Neuronal stem cell (in vitro differentiated cells): ENCODE measurements at regions not wholly inside any gene's neighbourhood (a gene's known extent, or its start where the extent isn't known, plus 50 kb on each side); places are given as distances from the start of the nearest gene placed in this dataset.
A peak's percentile ranks its signal among the peaks of the same experiment; 100 is the strongest.

ENCODE experiments used
- DNase-seq: peaks from one replicate; pipeline ENCODE4 v3.0.0-alpha.2; 2013; ENCODE audit warnings: low spot score
- H2AFZ ChIP-seq: one replicate; pipeline ENCODE4 v1.6.1; 2013; ENCODE audit warnings: mild to moderate bottlenecking, low read length, inconsistent platforms
- H2AK5ac ChIP-seq: 2 replicates; pipeline ENCODE4 v1.6.1; 2013; ENCODE audit warnings: low read depth, mild to moderate bottlenecking, inconsistent platforms, low read length, moderate library complexity, mixed read lengths
- H2BK120ac ChIP-seq: 2 replicates; pipeline ENCODE4 v1.6.1; 2013; ENCODE audit warnings: low read depth, mild to moderate bottlenecking, inconsistent platforms, low read length, moderate library complexity, mixed read lengths
- H2BK12ac ChIP-seq: one replicate; pipeline ENCODE4 v1.6.1; 2013; ENCODE audit warnings: low read length, inconsistent platforms
- H2BK15ac ChIP-seq: 2 replicates; pipeline ENCODE4 v1.6.1; 2013; ENCODE audit warnings: mild to moderate bottlenecking, low read length, inconsistent platforms, mixed read lengths
- H2BK5ac ChIP-seq: one replicate; pipeline ENCODE4 v1.6.1; 2013; ENCODE audit warnings: inconsistent platforms, mild to moderate bottlenecking, low read length, moderate library complexity
- H3K14ac ChIP-seq: one replicate; pipeline ENCODE4 v1.6.1; 2013; ENCODE audit warnings: low read length, inconsistent platforms
- H3K18ac ChIP-seq: 2 replicates; pipeline ENCODE4 v1.6.1; 2013; ENCODE audit warnings: low read length, inconsistent platforms
- H3K23ac ChIP-seq: 2 replicates; pipeline ENCODE4 v1.6.1; 2013; ENCODE audit warnings: low read depth, mild to moderate bottlenecking, mixed read lengths, low read length, inconsistent platforms; ENCODE audit not compliant: poor library complexity
- H3K27ac ChIP-seq: replicated peaks from 3 replicates; pipeline ENCODE4 v1.5.1; 2013; ENCODE audit warnings: low read length, inconsistent platforms
- H3K27me3 ChIP-seq, 3 experiments: 2 replicates each; pipeline ENCODE4 v1.6.1; 2013; ENCODE audit warnings: low read length in 3 of 3, mild to moderate bottlenecking in 2 of 3, inconsistent platforms in 1 of 3, low read depth in 1 of 3, mixed read lengths in 1 of 3, moderate library complexity in 1 of 3; ENCODE audit not compliant: control insufficient read depth in 3 of 3, insufficient read depth in 3 of 3
- H3K36me3 ChIP-seq, 2 donors: replicated peaks in 1 of 2; 2 replicates each; pipeline ENCODE4 v1.6.1; 2013; ENCODE audit warnings: low read length in 2 of 2; ENCODE audit not compliant: control insufficient read depth in 2 of 2, insufficient read depth in 2 of 2
- H3K4ac ChIP-seq: 2 replicates; pipeline ENCODE4 v1.6.1; 2013; ENCODE audit warnings: inconsistent platforms, mild to moderate bottlenecking, low read length, moderate library complexity
- H3K4me1 ChIP-seq, 2 donors: 1 replicate in 1 of 2; 2 replicates in 1 of 2; pipeline ENCODE4 v1.6.1; 2013; ENCODE audit warnings: low read length in 2 of 2, low read depth in 1 of 2; ENCODE audit not compliant: control insufficient read depth in 2 of 2, insufficient read depth in 1 of 2
- H3K4me2 ChIP-seq: one replicate; pipeline ENCODE4 v1.6.1; 2013; ENCODE audit warnings: mild to moderate bottlenecking, low read length, inconsistent platforms; ENCODE audit not compliant: insufficient read depth, poor library complexity, severe bottlenecking
- H3K4me3 ChIP-seq, 2 donors: 2 replicates each; pipeline ENCODE4 v1.5.1; 2013; ENCODE audit warnings: low read length in 2 of 2, mild to moderate bottlenecking in 2 of 2, inconsistent platforms in 1 of 2, moderate library complexity in 1 of 2
- H3K79me1 ChIP-seq: one replicate; pipeline ENCODE4 v1.6.1; 2013; ENCODE audit warnings: low read depth, mild to moderate bottlenecking, inconsistent platforms, low read length, moderate library complexity
- H3K9ac ChIP-seq: one replicate; pipeline ENCODE4 v1.6.1; 2013; ENCODE audit warnings: mild to moderate bottlenecking, low read depth, low read length, inconsistent platforms; ENCODE audit not compliant: poor library complexity
- H3K9me3 ChIP-seq, 2 donors: replicated peaks in 1 of 2; 2 replicates each; pipeline versions ENCODE3 to v1.6.1; 2013; ENCODE audit warnings: low read length in 2 of 2, mild to moderate bottlenecking in 2 of 2, inconsistent platforms in 1 of 2, low read depth in 1 of 2, mixed read lengths in 1 of 2, moderate library complexity in 1 of 2; ENCODE audit not compliant: control insufficient read depth in 2 of 2, insufficient read depth in 1 of 2
- H4K8ac ChIP-seq: one replicate; pipeline ENCODE4 v1.6.1; 2013; ENCODE audit warnings: low read depth, mild to moderate bottlenecking, inconsistent platforms, low read length, moderate library complexity
- H4K91ac ChIP-seq: one replicate; pipeline ENCODE4 v1.6.1; 2013; ENCODE audit warnings: low read length, low read depth, mild to moderate bottlenecking, inconsistent platforms; ENCODE audit not compliant: poor library complexity
- WGBS, 2 donors: extraction: QIAGEN DNeasy Blood & Tissue Kit; methylation state at CpG; one replicate each; pipeline ENCODE4 v1.1.7; 2013; ENCODE audit warnings: missing lambda C conversion rate in 2 of 2, mixed read lengths in 1 of 2; ENCODE audit not compliant: insufficient read length in 2 of 2, insufficient replicate concordance in 1 of 2; ENCODE audit errors: extremely low coverage in 2 of 2; 5-methylcytosine and 5-hydroxymethylcytosine counted together

GRCh38 chr7:130937016-130937415 lies 203.0 kb upstream of the KLF14 start:
- Histone ChIP-seq H4K8ac (no peak overlapping the region), H3K9me3 (no peaks in the 10 kb centered on the region), H3K18ac (no peak overlapping the region), H3K14ac (no peak overlapping the region), H4K91ac (no peak overlapping the region), H3K4me3 (no peak overlapping the region), H2AFZ (no peak overlapping the region), H3K4ac (no peak overlapping the region), H3K27ac (no peak overlapping the region), H3K4me1 (peaks cover 10 to 30% of the 10 kb centered on the region in 2 donors), H2AK5ac (no peak overlapping the region), H3K79me1 (no peaks in the 10 kb centered on the region), H2BK12ac (no peak overlapping the region), H2BK5ac (no peak overlapping the region), H3K9ac (no peak overlapping the region), H2BK120ac (no peak overlapping the region), H3K4me2 (no peak overlapping the region), H2BK15ac (no peak overlapping the region), H3K36me3 (no peaks in the 10 kb centered on the region), H3K27me3 (no peaks in the 10 kb centered on the region), H3K23ac (no peak overlapping the region)
- DNase-seq, result no peak
- no CpG with 5 or more reads among the region's 2 CpGs for WGBS, 2 donors

GRCh38 chr7:130937830-130938229 lies 203.8 kb upstream of the KLF14 start:
- Histone ChIP-seq H3K23ac (no peak overlapping the region), H3K27ac (no peak overlapping the region), H3K27me3 (no peaks in the 10 kb centered on the region), H3K4me3 (no peak overlapping the region), H2BK5ac (no peak overlapping the region), H4K91ac (no peak overlapping the region), H2BK12ac (no peak overlapping the region), H2BK15ac (no peak overlapping the region), H4K8ac (no peak overlapping the region), H2BK120ac (no peak overlapping the region), H3K79me1 (no peaks in the 10 kb centered on the region), H3K9me3 (no peaks in the 10 kb centered on the region), H2AK5ac (no peak overlapping the region), H3K4me1 (peaks cover 12 to 38% of the 10 kb centered on the region in 2 donors), H3K4me2 (no peak overlapping the region), H3K9ac (no peak overlapping the region), H3K14ac (no peak overlapping the region), H3K36me3 (no peaks in the 10 kb centered on the region), H3K18ac (no peak overlapping the region), H2AFZ (no peak overlapping the region), H3K4ac (no peak overlapping the region)
- DNase-seq, result no peak
- WGBS, 2 donors, result no CpG with 5 or more reads among the region's 3 CpGs

GRCh38 chr7:130938661-130939060 lies 204.7 kb upstream of the KLF14 start:
- no peak for DNase-seq
- H3K4me2 ChIP-seq, result no peak overlapping the region

GRCh38 chr7:130939321-130940095 lies 205.5 kb upstream of the KLF14 start:
- no peak overlapping the region for H3K14ac ChIP-seq
- H3K27me3 ChIP-seq, result no peaks in the 10 kb centered on the region
- H3K9ac ChIP-seq, result no peak overlapping the region
- no peak overlapping the region for H2AFZ ChIP-seq
- no peak overlapping the region for H3K23ac ChIP-seq
- H3K4me3 ChIP-seq, result no peak overlapping the region
- no peak overlapping the region for H3K4ac ChIP-seq
- H3K79me1 ChIP-seq, result no peaks in the 10 kb centered on the region
- no peak overlapping the region for H2BK15ac ChIP-seq
- H3K27ac ChIP-seq, result peak overlapping the region; percentile 38
- H3K36me3 ChIP-seq, result no peaks in the 10 kb centered on the region
- H3K18ac ChIP-seq, result no peak overlapping the region
- no peaks in the 10 kb centered on the region for H3K9me3 ChIP-seq
- H4K91ac ChIP-seq, result no peak overlapping the region
- no peak overlapping the region for H2BK120ac ChIP-seq
- peaks cover 12 to 50% of the 10 kb centered on the region in 2 donors for H3K4me1 ChIP-seq
- WGBS, 2 donors, result no CpG with 5 or more reads among the region's 3 CpGs
- no peak overlapping the region for H2AK5ac ChIP-seq
- H3K4me2 ChIP-seq, result no peak overlapping the region
- no peak overlapping the region for H2BK5ac ChIP-seq
- H4K8ac ChIP-seq, result no peak overlapping the region
- no peak for DNase-seq
- H2BK12ac ChIP-seq, result no peak overlapping the region

More at GRCh38 chr7:130938661-130939060, 204.7 kb upstream of the KLF14 start:
- no peak overlapping the region for H3K23ac ChIP-seq
- no CpG with 5 or more reads among the region's 4 CpGs for WGBS, 2 donors
- H4K8ac ChIP-seq, result no peak overlapping the region
- no peaks in the 10 kb centered on the region for H3K9me3 ChIP-seq
- H3K18ac ChIP-seq, result no peak overlapping the region
- H3K14ac ChIP-seq, result no peak overlapping the region
- H3K4me3 ChIP-seq, result no peak overlapping the region
- no peak overlapping the region for H3K4ac ChIP-seq
- H3K27me3 ChIP-seq, result no peaks in the 10 kb centered on the region
- no peak overlapping the region for H2BK5ac ChIP-seq
- no peak overlapping the region for H2AFZ ChIP-seq
- H3K79me1 ChIP-seq, result no peaks in the 10 kb centered on the region
- H2BK12ac ChIP-seq, result no peak overlapping the region
- no peak overlapping the region for H3K9ac ChIP-seq
- H3K4me1 ChIP-seq, result peaks cover 12 to 46% of the 10 kb centered on the region in 2 donors
- no peak overlapping the region for H3K27ac ChIP-seq
- H2BK120ac ChIP-seq, result no peak overlapping the region
- H2AK5ac ChIP-seq, result no peak overlapping the region
- H4K91ac ChIP-seq, result no peak overlapping the region
- no peak overlapping the region for H2BK15ac ChIP-seq
- no peaks in the 10 kb centered on the region for H3K36me3 ChIP-seq
